HepG2 (cell line): ENCODE measurements at regions not wholly inside any gene's neighbourhood (a gene's known extent, or its start where the extent isn't known, plus 50 kb on each side); places are given as distances from the start of the nearest gene placed in this dataset.

Experiments used
- ATAC-seq: fragments of 200-7000 bp; cut with Tn5 transposase; 3 replicates; pipeline ENCODE4 v1.9.1; 2020; ENCODE audit warnings: mild to moderate bottlenecking, moderate library complexity
- BruUV-seq: library from RNA; stranded (reverse); fragments of 400-500 nt; replicated peaks from 2 replicates; lab custom pipeline; 2021; lab: Mats Ljungman, UMichigan
- CTCF ChIA-PET: fragments of 300-600 bp; formaldehyde crosslinking; extraction: SDS; loops from one replicate; lab custom pipeline; 2021; ENCODE audit warnings: low total read pairs, inconsistent platforms, low intra/inter-chr PET ratio; lab: Yijun Ruan, JAX
- POLR2A ChIA-PET: fragments of 350-600 bp; sonication (Branson Sonifier 250); formaldehyde crosslinking; loops from one replicate; lab custom pipeline; 2020; ENCODE audit warnings: antibody characterized with exemption, inconsistent platforms; lab: Yijun Ruan, JAX
- DNase-seq: peaks from one replicate; pipeline ENCODE4 v3.0.0-alpha.2; 2015; ENCODE audit warnings: low spot score
- FAIRE-seq: peaks from 3 replicates; lab custom pipeline; 2011; peaks lifted over from hg19 to GRCh38; lab: Jason Lieb, UNC
- H2AFZ ChIP-seq: one replicate; pipeline ENCODE4 v1.6.1; 2011; ENCODE audit warnings: low read length, inconsistent platforms
- H3K27ac ChIP-seq: fragments of 300-600 bp; 3 replicates; pipeline ENCODE4 v1.8.0; 2011; ENCODE audit warnings: mixed run types, mild to moderate bottlenecking, mixed read lengths, low read length, inconsistent platforms; ENCODE audit not compliant: insufficient read depth; ENCODE audit errors: extremely low read length
- H3K27me3 ChIP-seq, 2 experiments: fragments of 200-600 bp in 1 of 2; 2 replicates in 1 of 2; 3 replicates in 1 of 2; pipeline versions ENCODE4 v1.6.0 to v1.8.0; 2011; ENCODE audit warnings: low read length in 2 of 2, mild to moderate bottlenecking in 2 of 2, moderate library complexity in 2 of 2, inconsistent platforms in 1 of 2; ENCODE audit not compliant: insufficient read depth in 2 of 2, control insufficient read depth in 1 of 2
- H3K36me3 ChIP-seq, 2 experiments: fragments of 200-600 bp in 1 of 2; replicated peaks in 1 of 2; 2 replicates in 1 of 2; 3 replicates in 1 of 2; pipeline versions ENCODE4 v1.5.1 to v1.8.0; 2011; ENCODE audit warnings: low read length in 2 of 2, inconsistent platforms in 1 of 2; ENCODE audit not compliant: insufficient read depth in 2 of 2, control insufficient read depth in 1 of 2
- H3K4me1 ChIP-seq: 2 replicates; pipeline ENCODE4 v1.5.1; 2012; ENCODE audit warnings: low read length, inconsistent platforms; ENCODE audit not compliant: insufficient read depth
- H3K4me2 ChIP-seq: 2 replicates; pipeline ENCODE4 v1.6.0; 2011; ENCODE audit warnings: low read depth, low read length, inconsistent platforms
- H3K4me3 ChIP-seq, 3 experiments: fragments of 200-600 bp in 1 of 3; sonication (generic), shearing (Covaris generic) in 1 of 3; replicated peaks in 1 of 3; 2 replicates each; pipeline ENCODE4 v1.5.1; 2011 to 2016; ENCODE audit warnings: low read length in 3 of 3, inconsistent platforms in 2 of 3, low read depth in 2 of 3, mild to moderate bottlenecking in 2 of 3, control low read depth in 1 of 3, mixed read lengths in 1 of 3; ENCODE audit not compliant: insufficient read depth in 1 of 3
- H3K79me2 ChIP-seq: one replicate; pipeline ENCODE4 v1.6.1; 2011; ENCODE audit warnings: low read length, inconsistent platforms; ENCODE audit not compliant: insufficient read depth
- H3K9ac ChIP-seq: 2 replicates; pipeline ENCODE4 v1.6.0; 2011; ENCODE audit warnings: mild to moderate bottlenecking, low read depth, low read length, inconsistent platforms; ENCODE audit not compliant: insufficient read depth
- H3K9me3 ChIP-seq: 2 replicates; pipeline ENCODE4 v1.5.1; 2012; ENCODE audit warnings: mild to moderate bottlenecking, low read length
- H4K20me1 ChIP-seq: 2 replicates; pipeline ENCODE4 v1.6.0; 2011; ENCODE audit warnings: inconsistent platforms, mild to moderate bottlenecking, low read length, moderate library complexity; ENCODE audit not compliant: insufficient read depth
- ADNP ChIP-seq: sonication (generic); formaldehyde crosslinking; IDR thresholded peaks from 2 replicates; pipeline ENCODE4 v1.4.0; 2020; ENCODE audit warnings: missing genetic modification reagents
- CEBPG ChIP-seq: IDR thresholded peaks from 2 replicates; pipeline ENCODE4 v1.6.1; 2016
- FOXK1 ChIP-seq: sonication (generic); formaldehyde crosslinking; IDR thresholded peaks from 2 replicates; pipeline ENCODE4 v1.4.0; 2020; ENCODE audit warnings: low read depth, missing genetic modification reagents, borderline replicate concordance
- GATA4 ChIP-seq: sonication (generic); IDR thresholded peaks from 2 replicates; pipeline ENCODE4 v1.6.1; 2016; ENCODE audit warnings: antibody characterized with exemption, low read depth, borderline replicate concordance
- GTF2F1 ChIP-seq: fragments of 150-350 bp; IDR thresholded peaks from 2 replicates; pipeline ENCODE4 v1.6.1; 2014; ENCODE audit warnings: low read length
- JUN ChIP-seq: sonication (generic); formaldehyde crosslinking; IDR thresholded peaks from 2 replicates; pipeline ENCODE4 v1.4.0; 2020; ENCODE audit warnings: mild to moderate bottlenecking, missing genetic modification reagents
- KLF16 ChIP-seq, 2 experiments: sonication (generic) in 1 of 2; formaldehyde crosslinking in 1 of 2; IDR thresholded peaks; 2 replicates each; pipeline versions ENCODE4 v1.6.1 to v1.8.0; 2016 to 2023; ENCODE audit warnings: missing genetic modification reagents in 2 of 2, missing compliant biosample characterization in 1 of 2
- MED13 ChIP-seq: sonication (generic); formaldehyde crosslinking; IDR thresholded peaks from 2 replicates; pipeline ENCODE4 v1.5.0; 2020; ENCODE audit warnings: missing genetic modification reagents
- MED8 ChIP-seq: sonication (generic); formaldehyde crosslinking; IDR thresholded peaks from 2 replicates; pipeline ENCODE4 v1.8.1; 2023; ENCODE audit warnings: mild to moderate bottlenecking, missing genetic modification reagents; ENCODE audit not compliant: insufficient replicate concordance
- NR3C1 ChIP-seq: sonication (generic); formaldehyde crosslinking; IDR thresholded peaks from 2 replicates; pipeline ENCODE4 v1.4.0; 2020; ENCODE audit warnings: missing genetic modification reagents
- PCBP1 ChIP-seq: fragments of 200-400 bp; formaldehyde crosslinking; IDR thresholded peaks from 2 replicates; pipeline ENCODE4 v1.6.1; 2017; ENCODE audit warnings: mild to moderate bottlenecking, low read depth, low read length, borderline replicate concordance
- POLR2AphosphoS5 ChIP-seq: IDR thresholded peaks from 2 replicates; pipeline ENCODE4 v1.6.1; 2012; ENCODE audit warnings: low read depth, low read length
- TRAFD1 ChIP-seq: sonication (generic); formaldehyde crosslinking; IDR thresholded peaks from 2 replicates; pipeline ENCODE4 v1.5.1; 2020; ENCODE audit warnings: missing genetic modification reagents, mild to moderate bottlenecking, borderline replicate concordance
- ZNF180 ChIP-seq: sonication (generic); formaldehyde crosslinking; IDR thresholded peaks from 2 replicates; pipeline ENCODE4 v1.4.0; 2020; ENCODE audit warnings: low read depth, missing genetic modification reagents, borderline replicate concordance
- ZNF235 ChIP-seq: sonication (generic); formaldehyde crosslinking; IDR thresholded peaks from 2 replicates; pipeline ENCODE4 v1.8.1; 2023; ENCODE audit warnings: mild to moderate bottlenecking, missing genetic modification reagents, borderline replicate concordance
- ZNF646 ChIP-seq: sonication (generic); formaldehyde crosslinking; IDR thresholded peaks from 2 replicates; pipeline ENCODE4 v1.9.0; 2021; ENCODE audit warnings: mild to moderate bottlenecking, missing genetic modification reagents
- WGBS: methylation state at CpG from one replicate; pipeline ENCODE4 v1.1.6; 2017; ENCODE audit warnings: low lambda C conversion rate; 5-methylcytosine and 5-hydroxymethylcytosine counted together
- in situ Hi-C: cut with HindIII; loops from 2 replicates; pipeline ENCODE4 v1.10.0; 2017; ENCODE audit warnings: low pct_unique_long_range_greater_than_20kb; ENCODE audit not compliant: extremely low pct_ligation_motif_present
- intact Hi-C: fragments of 100-400 bp; cut with micrococcal nuclease; formaldehyde crosslinking; loops from one replicate; pipeline ENCODE4 v1.10.0; 2022; ENCODE audit not compliant: unreplicated experiment
- TF ChIP-seq, protein P1 (sequence below): IDR thresholded peaks from 2 replicates; pipeline ENCODE4 v1.6.1; 2016; ENCODE audit warnings: mild to moderate bottlenecking, missing biosample characterization, missing genetic modification reagents

DNA sequence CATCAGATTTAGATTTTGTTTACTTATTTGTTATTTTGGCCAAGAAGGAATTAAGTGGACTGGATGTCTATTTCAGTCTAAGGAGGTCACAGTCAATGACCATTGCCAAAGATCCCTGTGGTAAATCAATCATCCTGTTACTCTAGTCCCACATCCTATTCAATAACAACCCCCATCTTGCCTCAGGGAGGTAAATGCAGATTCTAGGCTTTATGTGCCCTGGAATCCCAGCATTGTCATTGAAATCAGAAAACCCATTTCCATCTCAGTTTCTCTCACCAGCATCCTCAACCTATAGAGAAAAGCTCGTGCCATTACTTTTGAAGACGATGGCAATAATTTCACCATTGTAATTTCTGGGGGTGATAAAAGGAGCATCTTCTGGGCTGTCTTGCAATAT, 71.8 kb downstream of the SKA1 start:
- in situ Hi-C loops (no loop called here), intact Hi-C loops (no loop called here)
- no peak for DNase-seq
- no peaks in the 10 kb centered on the region for H3K36me3 ChIP-seq
- H3K4me2 ChIP-seq: no peak overlapping the region
- H3K27me3 ChIP-seq: no peaks in the 10 kb centered on the region; a peak in 1 of 5 replicates
- H3K27ac ChIP-seq: no peak overlapping the region
- no peak overlapping the region for H3K9ac ChIP-seq
- WGBS: 5% methylated on average over 2 of the region's 2 CpGs
- no peaks in the 10 kb centered on the region for H4K20me1 ChIP-seq
- H3K4me1 ChIP-seq: no peaks in the 10 kb centered on the region
- no peak for FAIRE-seq
- ChIA-PET POLR2A (no interaction called here), CTCF (no interaction called here)
- H3K4me3 ChIP-seq: no peak overlapping the region
- no TSS peak for BruUV-seq
- no peak for ATAC-seq
- peaks cover 10% of the 10 kb centered on the region for H3K9me3 ChIP-seq
- no peaks in the 10 kb centered on the region for H3K79me2 ChIP-seq
- H2AFZ ChIP-seq: no peak overlapping the region
- TF ChIP-seq KLF16 (CRISPR knock-in tag; IDR thresholded peaks at IDR 0.05) (no peak), PCBP1 (no peak), MED8 (CRISPR knock-in tag) (no peak), MED13 (no peak), TRAFD1 (CRISPR knock-in tag) (no peak), GTF2F1 (no peak), ADNP (CRISPR knock-in tag) (no peak), FOXK1 (no peak), ZNF180 (CRISPR knock-in tag) (no peak), NR3C1 (CRISPR knock-in tag) (no peak), ZNF646 (CRISPR knock-in tag) (no peak), ZNF235 (no peak), POLR2AphosphoS5 (no peak), GATA4 (no peak), CEBPG (no peak), JUN (CRISPR knock-in tag) (no peak)
- TF ChIP-seq, protein P1, sequence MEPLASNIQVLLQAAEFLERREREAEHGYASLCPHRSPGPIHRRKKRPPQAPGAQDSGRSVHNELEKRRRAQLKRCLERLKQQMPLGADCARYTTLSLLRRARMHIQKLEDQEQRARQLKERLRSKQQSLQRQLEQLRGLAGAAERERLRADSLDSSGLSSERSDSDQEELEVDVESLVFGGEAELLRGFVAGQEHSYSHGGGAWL (CRISPR knock-in tag): no peak
